ENCODE measurements at regions not wholly inside any gene's neighbourhood (a gene's known extent, or its start where the extent isn't known, plus 50 kb on each side); places are given as distances from the start of the nearest gene placed in this dataset.
"Not testable (repeated sequence)": the region's sequence is repeated elsewhere in the genome, so short reads cannot be mapped to it uniquely, and the experiment has no call there.

DNA sequence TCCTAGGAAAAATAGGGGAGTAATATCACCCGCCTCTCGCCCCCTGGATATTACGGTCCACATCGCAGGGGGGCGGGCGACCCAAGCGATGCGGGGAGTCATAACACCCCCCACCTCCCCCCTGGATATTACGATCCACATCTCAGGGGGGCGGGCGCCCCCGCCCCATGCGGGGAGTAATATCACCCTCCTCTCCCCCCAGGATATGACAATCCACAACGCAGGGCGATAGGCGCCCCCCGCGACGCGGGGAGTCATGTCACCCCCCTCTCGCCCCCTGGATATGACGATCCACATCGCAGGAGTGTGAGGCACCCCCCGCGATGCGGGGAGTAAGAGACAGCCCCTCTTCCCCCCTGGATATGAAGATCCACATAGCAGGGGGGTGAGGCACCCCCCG is 684.4 kb upstream of the PCDH9 start:
- H3K4me3 Mint-ChIP-seq, result no peak overlapping the region

GRCh38 chr13:67902960-67903359 is 672.8 kb upstream of the PCDH9 start:
- H3K9me3 Mint-ChIP-seq, result peaks cover 30% of the 10 kb centered on the region
- not testable (repeated sequence) for H3K27ac Mint-ChIP-seq; H3K27me3 Mint-ChIP-seq (ENCODE audit: low read depth); H3K36me3 Mint-ChIP-seq (ENCODE audit: low read depth); H3K4me3 Mint-ChIP-seq; H3K4me1 Mint-ChIP-seq

More for the DNA sequence above, 684.4 kb upstream of the PCDH9 start:
- H3K36me3 Mint-ChIP-seq (ENCODE audit: low read depth), result no peaks in the 10 kb centered on the region
- TF ChIP-seq, protein P1, sequence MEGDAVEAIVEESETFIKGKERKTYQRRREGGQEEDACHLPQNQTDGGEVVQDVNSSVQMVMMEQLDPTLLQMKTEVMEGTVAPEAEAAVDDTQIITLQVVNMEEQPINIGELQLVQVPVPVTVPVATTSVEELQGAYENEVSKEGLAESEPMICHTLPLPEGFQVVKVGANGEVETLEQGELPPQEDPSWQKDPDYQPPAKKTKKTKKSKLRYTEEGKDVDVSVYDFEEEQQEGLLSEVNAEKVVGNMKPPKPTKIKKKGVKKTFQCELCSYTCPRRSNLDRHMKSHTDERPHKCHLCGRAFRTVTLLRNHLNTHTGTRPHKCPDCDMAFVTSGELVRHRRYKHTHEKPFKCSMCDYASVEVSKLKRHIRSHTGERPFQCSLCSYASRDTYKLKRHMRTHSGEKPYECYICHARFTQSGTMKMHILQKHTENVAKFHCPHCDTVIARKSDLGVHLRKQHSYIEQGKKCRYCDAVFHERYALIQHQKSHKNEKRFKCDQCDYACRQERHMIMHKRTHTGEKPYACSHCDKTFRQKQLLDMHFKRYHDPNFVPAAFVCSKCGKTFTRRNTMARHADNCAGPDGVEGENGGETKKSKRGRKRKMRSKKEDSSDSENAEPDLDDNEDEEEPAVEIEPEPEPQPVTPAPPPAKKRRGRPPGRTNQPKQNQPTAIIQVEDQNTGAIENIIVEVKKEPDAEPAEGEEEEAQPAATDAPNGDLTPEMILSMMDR (IDR thresholded peaks at IDR 0.05; ENCODE audit: unreplicated experiment in 3 of 3), result no peak
- H3K4me1 Mint-ChIP-seq, result no peaks in the 10 kb centered on the region
- no peak overlapping the region for H3K27ac Mint-ChIP-seq
- peaks cover 10% of the 10 kb centered on the region for H3K9me3 Mint-ChIP-seq
- no peaks in the 10 kb centered on the region for H3K27me3 Mint-ChIP-seq (ENCODE audit: low read depth)

DNA sequence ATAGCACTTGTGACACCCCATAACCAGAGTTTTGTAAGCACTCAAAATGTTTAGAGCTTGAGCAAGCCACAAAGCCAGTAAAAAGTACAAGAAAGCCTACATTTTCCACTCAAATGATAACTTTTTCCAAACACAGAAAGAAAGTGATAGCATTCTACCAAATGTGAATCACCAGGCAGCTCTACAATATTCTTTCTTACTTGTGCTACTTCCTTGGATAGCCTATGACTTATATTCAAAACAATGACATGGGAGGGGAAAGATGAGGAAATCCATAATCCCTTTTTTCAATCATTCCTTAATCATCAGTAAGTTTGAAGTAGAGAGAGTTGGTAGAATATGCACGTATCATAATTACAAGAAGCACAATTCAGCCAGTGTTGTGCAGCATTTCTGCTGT is 650.8 kb upstream of the PCDH9 start:
- TF ChIP-seq, protein P1 (IDR thresholded peaks at IDR 0.05; ENCODE audit: unreplicated experiment in 3 of 3), result no peak
- Mint-ChIP-seq H3K27ac (no peak overlapping the region), H3K36me3 (ENCODE audit: low read depth) (no peaks in the 10 kb centered on the region), H3K4me3 (no peak overlapping the region), H3K9me3 (no peaks in the 10 kb centered on the region), H3K27me3 (ENCODE audit: low read depth) (no peaks in the 10 kb centered on the region), H3K4me1 (no peaks in the 10 kb centered on the region)

DNA sequence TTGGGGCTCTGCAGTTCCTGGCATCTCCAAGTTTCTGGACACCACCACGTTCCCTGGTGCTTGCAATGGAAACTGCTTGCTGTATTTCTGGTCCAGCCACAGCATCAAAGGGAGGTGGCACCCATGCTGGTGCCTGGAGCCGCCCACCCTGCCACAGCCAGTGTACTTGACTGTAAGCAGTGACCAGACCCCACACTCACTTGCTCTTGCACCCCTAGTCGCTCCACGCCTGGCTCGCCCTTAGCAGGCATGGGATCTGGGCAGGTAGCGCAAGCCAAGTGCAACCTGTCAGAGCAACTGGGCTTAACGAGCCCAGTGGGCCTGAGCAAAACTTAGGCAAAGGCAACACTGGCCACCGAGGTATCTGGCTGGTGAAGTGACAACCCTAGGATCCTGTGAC is 648.2 kb upstream of the PCDH9 start:
- TF ChIP-seq, protein P1 (IDR thresholded peaks at IDR 0.05; ENCODE audit: unreplicated experiment in 3 of 3), result no peak
- no peak overlapping the region for H3K4me3 Mint-ChIP-seq
- H3K4me1 Mint-ChIP-seq, result no peaks in the 10 kb centered on the region
- no peaks in the 10 kb centered on the region for H3K36me3 Mint-ChIP-seq (ENCODE audit: low read depth)
- no peaks in the 10 kb centered on the region for H3K9me3 Mint-ChIP-seq
- H3K27ac Mint-ChIP-seq, result no peak overlapping the region
- no peaks in the 10 kb centered on the region for H3K27me3 Mint-ChIP-seq (ENCODE audit: low read depth)

DNA sequence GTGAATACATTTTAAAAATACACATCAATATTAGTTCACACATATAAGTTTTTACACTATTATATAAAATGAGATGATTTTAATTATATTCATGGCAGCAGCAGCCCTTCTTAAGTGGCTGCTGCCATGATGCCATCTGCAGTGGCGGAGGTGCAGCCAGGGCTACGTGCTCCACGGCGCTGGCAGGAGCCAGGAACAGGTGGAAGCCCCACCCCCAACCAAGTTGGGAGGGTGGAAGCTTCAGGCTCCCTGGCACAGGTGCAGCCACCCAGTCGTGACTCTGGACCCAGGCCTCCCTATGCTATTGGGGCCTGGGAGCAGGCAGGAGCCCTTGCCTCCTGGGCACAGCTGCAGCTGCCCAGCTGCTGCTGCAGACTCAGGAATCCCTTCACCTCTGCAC is 646.9 kb upstream of the PCDH9 start:
- H3K4me1 Mint-ChIP-seq, result no peaks in the 10 kb centered on the region
- peaks cover 4% of the 10 kb centered on the region for H3K27me3 Mint-ChIP-seq (ENCODE audit: low read depth)
- TF ChIP-seq, protein P1 (IDR thresholded peaks at IDR 0.05; ENCODE audit: unreplicated experiment in 3 of 3), result no peak
- H3K36me3 Mint-ChIP-seq (ENCODE audit: low read depth), result no peaks in the 10 kb centered on the region
- H3K4me3 Mint-ChIP-seq, result no peak overlapping the region
- no peaks in the 10 kb centered on the region for H3K9me3 Mint-ChIP-seq
- no peak overlapping the region for H3K27ac Mint-ChIP-seq

DNA sequence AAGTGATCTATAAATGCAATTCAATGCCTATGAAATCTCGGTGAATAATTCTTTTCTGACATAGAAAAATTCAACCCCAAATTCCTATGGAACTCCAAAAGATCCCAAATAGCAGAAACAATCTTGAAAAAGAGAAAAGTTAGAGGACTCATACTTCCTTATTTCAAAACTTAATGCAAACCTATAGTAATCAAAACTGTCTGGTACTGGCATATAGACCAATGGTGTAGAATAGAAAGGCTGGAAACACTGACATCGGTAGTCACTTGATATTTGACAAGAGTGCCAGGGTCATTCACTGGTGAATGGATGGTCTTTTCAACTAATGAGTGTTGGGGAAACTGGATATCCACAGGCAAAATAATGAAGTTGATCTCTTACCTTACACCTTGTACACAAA is 637.1 kb upstream of the PCDH9 start:
- Mint-ChIP-seq H3K27me3 (ENCODE audit: low read depth) (no peaks in the 10 kb centered on the region), H3K36me3 (ENCODE audit: low read depth) (no peaks in the 10 kb centered on the region), H3K27ac (no peak overlapping the region), H3K4me3 (no peak overlapping the region), H3K4me1 (no peaks in the 10 kb centered on the region), H3K9me3 (peaks cover 4% of the 10 kb centered on the region)
- TF ChIP-seq, protein P1 (IDR thresholded peaks at IDR 0.05; ENCODE audit: unreplicated experiment in 3 of 3), result no peak

All from nephron (organoid).